Tibial artery (tissue), 4 donors: ENCODE measurements at regions not wholly inside any gene's neighbourhood (a gene's known extent, or its start where the extent isn't known, plus 50 kb on each side); places are given as distances from the start of the nearest gene placed in this dataset.
"Not testable (repeated sequence)": the region's sequence is repeated elsewhere in the genome, so short reads cannot be mapped to it uniquely, and the experiment has no call there.

Experiments used
- DNase-seq, 2 donors: peaks; one replicate each; pipeline ENCODE4 v3.0.0-alpha.2; 2019
- H3K27ac ChIP-seq, 2 donors: fragments of 200-600 bp; sonication (generic) in 1 of 2; 1 replicate in 1 of 2; 2 replicates in 1 of 2; pipeline ENCODE4 v1.5.1; 2018 to 2019; ENCODE audit warnings: mild to moderate bottlenecking in 1 of 2
- H3K27me3 ChIP-seq, 2 donors: fragments of 200-600 bp; sonication (generic) in 1 of 2; one replicate each; pipeline versions ENCODE4 v1.5.1 to v1.6.0; 2016 to 2019
- H3K36me3 ChIP-seq, 3 donors: fragments of 200-600 bp; sonication (generic) in 2 of 3; one replicate each; pipeline ENCODE4 v1.5.1; 2016 to 2019; ENCODE audit warnings: mild to moderate bottlenecking in 2 of 3
- H3K4me1 ChIP-seq, 4 donors: fragments of 200-600 bp; sonication (generic) in 2 of 4; 1 replicate in 3 of 4; 2 replicates in 1 of 4; pipeline ENCODE4 v1.5.1; 2016 to 2019
- H3K4me3 ChIP-seq, 2 donors: fragments of 200-600 bp; sonication (generic) in 1 of 2; 1 replicate in 1 of 2; 2 replicates in 1 of 2; pipeline ENCODE4 v1.5.1; 2018 to 2019; ENCODE audit warnings: mild to moderate bottlenecking in 2 of 2
- H3K9me3 ChIP-seq, 3 donors: fragments of 200-600 bp; sonication (generic) in 1 of 3; one replicate each; pipeline ENCODE4 v1.5.1; 2016 to 2019
- CTCF ChIP-seq, 2 experiments: fragments of 200-600 bp in 1 of 2; fragments of 450-650 bp in 1 of 2; IDR thresholded peaks; one replicate each; pipeline ENCODE4 v1.5.1; 2017 to 2019; ENCODE audit warnings: antibody characterized with exemption in 2 of 2, mild to moderate bottlenecking in 1 of 2, moderate library complexity in 1 of 2
- intact Hi-C: fragments of 100-400 bp; cut with DNase I; formaldehyde crosslinking; loops from one replicate; pipeline ENCODE4 v1.15.0; 2023; ENCODE audit warnings: low total_unique reads

GRCh38 chr3:90184861-90185260 lies 1077.4 kb downstream of the EPHA3 start:
- no peaks in the 10 kb centered on the region for H3K36me3 ChIP-seq
- H3K27me3 ChIP-seq = no peaks in the 10 kb centered on the region
- H3K4me1 ChIP-seq = peaks cover 0 to 3% (median 0%) of the 10 kb centered on the region in 4 donors
- intact Hi-C loops = loop anchor here (5.0 kb wide), 1 partner anchor 1983 kb away; no protein-coding TSS in a partner anchor
- no peak for DNase-seq
- H3K9me3 ChIP-seq = no peaks in the 10 kb centered on the region
- no peak overlapping the region for H3K27ac ChIP-seq
- H3K4me3 ChIP-seq = no peak overlapping the region
- no peak for TF ChIP-seq CTCF (IDR thresholded peaks at IDR 0.05)

- DNase-seq, intact Hi-C loops, H3K4me1 ChIP-seq, H3K36me3 ChIP-seq, H3K9me3 ChIP-seq, H3K27ac ChIP-seq, H3K27me3 ChIP-seq, H3K4me3 ChIP-seq: not testable (repeated sequence)
These were observed 1090.0 kb downstream of the EPHA3 start for GRCh38 chr3:90197383-90197782.

DNA sequence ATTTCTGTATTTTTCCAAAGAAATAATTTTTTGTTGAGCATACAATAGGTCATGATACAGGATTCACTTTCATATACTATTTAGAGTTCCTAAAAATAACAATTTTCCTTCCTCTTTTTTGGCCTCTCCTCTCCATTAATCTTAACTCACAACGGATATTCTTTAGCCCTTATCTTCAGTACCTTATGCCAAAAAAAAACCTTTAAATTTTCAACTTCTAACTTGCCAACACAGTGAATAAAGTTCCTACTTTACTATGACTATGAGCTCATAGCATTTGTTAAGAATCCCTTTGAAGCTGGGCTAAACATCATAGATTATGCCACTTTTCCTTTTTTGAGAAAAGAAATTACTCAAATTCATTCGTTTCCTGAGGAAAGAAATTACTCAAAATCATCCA lies 1095.5 kb downstream of the EPHA3 start:
- H3K27me3 ChIP-seq, DNase-seq, H3K9me3 ChIP-seq, H3K4me1 ChIP-seq, H3K27ac ChIP-seq, intact Hi-C loops, H3K36me3 ChIP-seq, H3K4me3 ChIP-seq: not testable (repeated sequence)

DNA sequence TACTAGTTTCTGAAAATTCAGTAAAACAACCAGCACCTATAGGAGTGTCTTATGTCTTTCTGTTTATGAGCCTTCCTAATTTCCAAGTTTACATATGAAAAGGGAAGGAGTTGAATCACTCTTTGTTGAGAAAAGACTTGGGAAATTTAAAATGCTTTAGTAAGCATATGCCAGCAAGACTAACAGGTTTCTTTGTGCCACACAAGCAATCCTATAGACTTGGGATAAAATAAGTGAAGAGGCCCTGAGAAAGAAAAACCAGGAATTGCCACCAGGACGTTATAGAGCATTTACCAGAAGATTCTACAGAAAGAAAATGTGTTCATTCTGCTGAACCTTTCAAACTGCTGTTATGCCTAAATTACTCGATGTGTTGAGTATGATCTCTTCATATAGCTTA lies 1099.1 kb downstream of the EPHA3 start:
- H3K9me3 ChIP-seq, H3K27ac ChIP-seq, DNase-seq, intact Hi-C loops, H3K4me3 ChIP-seq, H3K36me3 ChIP-seq, H3K4me1 ChIP-seq, H3K27me3 ChIP-seq: not testable (repeated sequence)

DNA sequence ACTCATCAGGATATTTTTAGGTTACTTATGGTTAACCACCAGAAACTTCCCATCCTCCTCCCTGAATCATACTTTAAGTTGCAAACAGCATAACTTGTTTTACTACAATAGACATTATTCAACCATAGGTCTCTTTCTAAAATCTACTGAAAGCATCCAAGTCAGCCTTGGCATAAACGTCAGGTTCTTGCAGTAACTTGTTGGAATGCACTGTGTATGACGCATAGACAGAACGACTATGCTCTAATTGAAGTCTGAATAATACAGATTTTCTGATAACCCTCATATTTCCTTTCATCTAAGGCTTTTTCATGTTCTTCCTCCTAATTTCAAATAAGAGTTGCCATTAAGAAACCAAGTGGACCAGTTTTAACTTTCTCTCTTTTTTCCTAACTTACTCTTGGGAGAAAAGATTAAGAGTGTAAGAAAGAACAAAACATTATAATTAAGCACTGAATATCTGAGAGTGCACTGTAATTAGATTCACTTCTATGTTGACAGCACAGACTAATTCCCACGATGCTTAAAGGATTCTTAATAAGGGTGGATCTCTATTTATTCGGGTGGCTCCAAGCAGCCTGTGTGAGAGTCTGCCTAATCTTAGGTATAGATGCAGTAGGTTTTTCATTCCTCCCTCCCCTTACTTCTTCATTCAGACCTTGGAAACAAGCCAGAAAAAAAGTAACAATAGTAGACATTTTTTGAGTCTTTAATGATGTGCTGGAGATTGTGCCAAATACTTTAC lies 1100.1 kb downstream of the EPHA3 start:
- DNase-seq, H3K27ac ChIP-seq, intact Hi-C loops, H3K36me3 ChIP-seq, H3K27me3 ChIP-seq, H3K9me3 ChIP-seq, H3K4me3 ChIP-seq, H3K4me1 ChIP-seq: not testable (repeated sequence)

- intact Hi-C loops = no loop called here
- TF ChIP-seq CTCF (IDR thresholded peaks at IDR 0.05) = no peak
- H3K27me3 ChIP-seq = no peaks in the 10 kb centered on the region
- no peaks in the 10 kb centered on the region for H3K4me1 ChIP-seq
- H3K27ac ChIP-seq = no peak overlapping the region
- no peak overlapping the region for H3K4me3 ChIP-seq
- no peaks in the 10 kb centered on the region for H3K36me3 ChIP-seq
- no peak for DNase-seq
- no peaks in the 10 kb centered on the region for H3K9me3 ChIP-seq
These were observed 1114.5 kb downstream of the EPHA3 start for GRCh38 chr3:90221900-90222299.

GRCh38 chr3:90241481-90241880 lies 1134.1 kb downstream of the EPHA3 start:
- H3K4me3 ChIP-seq = no peak overlapping the region
- H3K4me1 ChIP-seq = no peaks in the 10 kb centered on the region
- no peak for DNase-seq
- no peaks in the 10 kb centered on the region for H3K9me3 ChIP-seq
- intact Hi-C loops = no loop called here
- TF ChIP-seq CTCF (IDR thresholded peaks at IDR 0.05) = no peak
- no peaks in the 10 kb centered on the region for H3K27me3 ChIP-seq
- no peak overlapping the region for H3K27ac ChIP-seq
- H3K36me3 ChIP-seq = no peaks in the 10 kb centered on the region

- no peaks in the 10 kb centered on the region for H3K27me3 ChIP-seq
- H3K27ac ChIP-seq = no peak overlapping the region
- H3K4me3 ChIP-seq = no peak overlapping the region
- H3K36me3 ChIP-seq = no peaks in the 10 kb centered on the region
- intact Hi-C loops = no loop called here
- H3K4me1 ChIP-seq = no peaks in the 10 kb centered on the region
- DNase-seq = no peak
- no peak for TF ChIP-seq CTCF (IDR thresholded peaks at IDR 0.05)
- no peaks in the 10 kb centered on the region for H3K9me3 ChIP-seq
These were observed 1145.7 kb downstream of the EPHA3 start for GRCh38 chr3:90253131-90253530.
